IMR-90 (cell line): ENCODE measurements at regions not wholly inside any gene's neighbourhood (a gene's known extent, or its start where the extent isn't known, plus 50 kb on each side); places are given as distances from the start of the nearest gene placed in this dataset.

Experiments
- TF ChIP-seq, protein P1 (sequence below): conservative IDR thresholded peaks from 2 replicates; pipeline ENCODE4 v1.5.1; 2012; ENCODE audit warnings: mild to moderate bottlenecking, low read depth, low read length, improper control_type of control experiment
- TF ChIP-seq, protein P2 (sequence below): fragments of 150-350 bp; IDR thresholded peaks from 2 replicates; pipeline ENCODE4 v1.6.1; 2017; ENCODE audit warnings: mild to moderate bottlenecking, antibody characterized with exemption, low read length, low read depth

DNA sequence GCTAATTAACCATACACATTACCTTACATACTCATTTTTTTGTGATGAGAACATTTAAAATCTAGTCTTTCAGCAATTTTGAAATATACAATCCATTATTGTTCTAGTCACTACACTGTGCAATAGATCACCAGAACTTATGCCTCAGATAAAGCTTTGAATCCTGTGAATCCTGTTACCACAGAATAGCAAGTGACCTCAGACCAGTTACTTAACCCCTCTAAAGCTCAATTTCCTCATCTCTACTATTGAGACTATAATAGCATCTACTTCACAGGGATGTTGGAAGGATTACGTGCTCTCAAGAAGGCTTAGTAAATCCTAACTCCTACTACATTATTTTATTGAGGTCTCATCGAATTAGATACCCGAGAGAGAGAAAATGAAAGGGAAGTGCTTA, 60.2 kb upstream of the PIP5K1B start:
- TF ChIP-seq, protein P1, sequence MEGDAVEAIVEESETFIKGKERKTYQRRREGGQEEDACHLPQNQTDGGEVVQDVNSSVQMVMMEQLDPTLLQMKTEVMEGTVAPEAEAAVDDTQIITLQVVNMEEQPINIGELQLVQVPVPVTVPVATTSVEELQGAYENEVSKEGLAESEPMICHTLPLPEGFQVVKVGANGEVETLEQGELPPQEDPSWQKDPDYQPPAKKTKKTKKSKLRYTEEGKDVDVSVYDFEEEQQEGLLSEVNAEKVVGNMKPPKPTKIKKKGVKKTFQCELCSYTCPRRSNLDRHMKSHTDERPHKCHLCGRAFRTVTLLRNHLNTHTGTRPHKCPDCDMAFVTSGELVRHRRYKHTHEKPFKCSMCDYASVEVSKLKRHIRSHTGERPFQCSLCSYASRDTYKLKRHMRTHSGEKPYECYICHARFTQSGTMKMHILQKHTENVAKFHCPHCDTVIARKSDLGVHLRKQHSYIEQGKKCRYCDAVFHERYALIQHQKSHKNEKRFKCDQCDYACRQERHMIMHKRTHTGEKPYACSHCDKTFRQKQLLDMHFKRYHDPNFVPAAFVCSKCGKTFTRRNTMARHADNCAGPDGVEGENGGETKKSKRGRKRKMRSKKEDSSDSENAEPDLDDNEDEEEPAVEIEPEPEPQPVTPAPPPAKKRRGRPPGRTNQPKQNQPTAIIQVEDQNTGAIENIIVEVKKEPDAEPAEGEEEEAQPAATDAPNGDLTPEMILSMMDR: no peak
- TF ChIP-seq, protein P2, sequence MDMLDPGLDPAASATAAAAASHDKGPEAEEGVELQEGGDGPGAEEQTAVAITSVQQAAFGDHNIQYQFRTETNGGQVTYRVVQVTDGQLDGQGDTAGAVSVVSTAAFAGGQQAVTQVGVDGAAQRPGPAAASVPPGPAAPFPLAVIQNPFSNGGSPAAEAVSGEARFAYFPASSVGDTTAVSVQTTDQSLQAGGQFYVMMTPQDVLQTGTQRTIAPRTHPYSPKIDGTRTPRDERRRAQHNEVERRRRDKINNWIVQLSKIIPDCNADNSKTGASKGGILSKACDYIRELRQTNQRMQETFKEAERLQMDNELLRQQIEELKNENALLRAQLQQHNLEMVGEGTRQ: no peak
